Neural cell (in vitro differentiated cells): ENCODE measurements at regions not wholly inside any gene's neighbourhood (a gene's known extent, or its start where the extent isn't known, plus 50 kb on each side); places are given as distances from the start of the nearest gene placed in this dataset.

ENCODE experiments used
- EP300 ChIP-seq: fragments of 450-650 bp; conservative IDR thresholded peaks from 2 replicates; pipeline ENCODE4 v1.6.1; 2014; ENCODE audit warnings: antibody characterized with exemption, mild to moderate bottlenecking, moderate library complexity; ENCODE audit not compliant: poor library complexity, severe bottlenecking
- MXI1 ChIP-seq: fragments of 450-650 bp; conservative IDR thresholded peaks from 2 replicates; pipeline ENCODE4 v1.6.1; 2014; ENCODE audit warnings: antibody characterized with exemption, mild to moderate bottlenecking; ENCODE audit not compliant: poor library complexity, severe bottlenecking
- POLR2AphosphoS5 ChIP-seq: IDR thresholded peaks from 2 replicates; pipeline ENCODE4 v1.6.1; 2012
- RAD21 ChIP-seq: fragments of 450-650 bp; conservative IDR thresholded peaks from 2 replicates; pipeline ENCODE4 v1.6.1; 2014; ENCODE audit warnings: antibody characterized with exemption, mild to moderate bottlenecking, moderate library complexity
- TF ChIP-seq, protein P1 (sequence below): fragments of 450-650 bp; IDR thresholded peaks from 2 replicates; pipeline ENCODE4 v1.5.1; 2014; ENCODE audit warnings: antibody characterized with exemption, mild to moderate bottlenecking, moderate library complexity; ENCODE audit not compliant: poor library complexity, severe bottlenecking

DNA sequence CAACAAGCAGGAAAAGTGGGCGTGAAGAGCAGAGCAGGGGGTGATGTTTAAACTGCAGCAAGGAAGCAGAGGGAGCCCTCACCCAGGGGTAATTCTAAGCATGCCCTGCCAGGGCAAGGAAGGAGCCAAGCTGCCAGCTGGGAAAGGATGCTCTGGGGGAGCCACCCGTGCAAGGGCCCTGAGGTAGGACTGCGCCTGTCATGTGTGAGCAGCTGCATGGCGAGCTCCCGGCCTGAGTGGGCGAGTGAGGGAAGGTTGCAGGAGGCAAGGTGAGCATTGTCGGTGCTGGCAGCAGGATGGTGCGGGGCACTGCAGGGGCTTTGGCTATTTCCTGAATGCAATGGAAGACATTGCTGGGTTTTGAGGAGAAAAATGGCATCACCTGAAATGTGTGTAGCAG lies 107.2 kb downstream of the COPS8 start:
- TF ChIP-seq, protein P1, sequence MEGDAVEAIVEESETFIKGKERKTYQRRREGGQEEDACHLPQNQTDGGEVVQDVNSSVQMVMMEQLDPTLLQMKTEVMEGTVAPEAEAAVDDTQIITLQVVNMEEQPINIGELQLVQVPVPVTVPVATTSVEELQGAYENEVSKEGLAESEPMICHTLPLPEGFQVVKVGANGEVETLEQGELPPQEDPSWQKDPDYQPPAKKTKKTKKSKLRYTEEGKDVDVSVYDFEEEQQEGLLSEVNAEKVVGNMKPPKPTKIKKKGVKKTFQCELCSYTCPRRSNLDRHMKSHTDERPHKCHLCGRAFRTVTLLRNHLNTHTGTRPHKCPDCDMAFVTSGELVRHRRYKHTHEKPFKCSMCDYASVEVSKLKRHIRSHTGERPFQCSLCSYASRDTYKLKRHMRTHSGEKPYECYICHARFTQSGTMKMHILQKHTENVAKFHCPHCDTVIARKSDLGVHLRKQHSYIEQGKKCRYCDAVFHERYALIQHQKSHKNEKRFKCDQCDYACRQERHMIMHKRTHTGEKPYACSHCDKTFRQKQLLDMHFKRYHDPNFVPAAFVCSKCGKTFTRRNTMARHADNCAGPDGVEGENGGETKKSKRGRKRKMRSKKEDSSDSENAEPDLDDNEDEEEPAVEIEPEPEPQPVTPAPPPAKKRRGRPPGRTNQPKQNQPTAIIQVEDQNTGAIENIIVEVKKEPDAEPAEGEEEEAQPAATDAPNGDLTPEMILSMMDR, result no peak
- TF ChIP-seq POLR2AphosphoS5 (no peak), RAD21 (no peak), MXI1 (no peak), EP300 (no peak)
